DND-41 (cell line): ENCODE measurements at regions not wholly inside any gene's neighbourhood (a gene's known extent, or its start where the extent isn't known, plus 50 kb on each side); places are given as distances from the start of the nearest gene placed in this dataset.

Source experiments
- ATAC-seq: fragments of 200-7000 bp; cut with Tn5 transposase; 3 replicates; pipeline ENCODE4 v1.9.1; 2021; ENCODE audit warnings: low read depth; ENCODE audit not compliant: insufficient read depth
- DNase-seq: peaks from one replicate; pipeline ENCODE4 v3.0.0-alpha.2; 2020
- H2AFZ ChIP-seq: 2 replicates; pipeline ENCODE4 v1.6.0; 2012; ENCODE audit warnings: low read depth, low read length
- H3K27ac ChIP-seq: 2 replicates; pipeline ENCODE4 v1.5.1; 2012; ENCODE audit warnings: low read length, inconsistent platforms
- H3K27me3 ChIP-seq: fragments of 200-600 bp; sonication (generic); 2 replicates; pipeline ENCODE4 v1.6.0; 2012; ENCODE audit warnings: low read length, mild to moderate bottlenecking, inconsistent platforms; ENCODE audit not compliant: insufficient read depth, poor library complexity
- H3K36me3 ChIP-seq: 2 replicates; pipeline ENCODE4 v1.5.1; 2012; ENCODE audit warnings: low read length, inconsistent platforms; ENCODE audit not compliant: insufficient read depth
- H3K4me1 ChIP-seq: 2 replicates; pipeline ENCODE4 v1.5.1; 2012; ENCODE audit warnings: mild to moderate bottlenecking, low read length; ENCODE audit not compliant: insufficient read depth
- H3K4me2 ChIP-seq: 2 replicates; pipeline ENCODE4 v1.6.0; 2012; ENCODE audit warnings: mild to moderate bottlenecking, moderate library complexity, low read length, inconsistent platforms; ENCODE audit not compliant: insufficient read depth
- H3K4me3 ChIP-seq, 2 experiments: fragments of 200-600 bp in 1 of 2; shearing (Covaris generic) in 1 of 2; 2 replicates each; pipeline ENCODE4 v1.5.1; 2012 to 2016; ENCODE audit warnings: inconsistent platforms in 2 of 2, low read length in 2 of 2, mild to moderate bottlenecking in 2 of 2, low read depth in 1 of 2, moderate library complexity in 1 of 2
- H3K79me2 ChIP-seq: 2 replicates; pipeline ENCODE4 v1.6.0; 2012; ENCODE audit warnings: low read length, inconsistent platforms; ENCODE audit not compliant: insufficient read depth
- H3K9ac ChIP-seq: 2 replicates; pipeline ENCODE4 v1.6.0; 2012; ENCODE audit warnings: low read depth, mild to moderate bottlenecking, inconsistent platforms, low read length, moderate library complexity
- H3K9me3 ChIP-seq: 2 replicates; pipeline ENCODE4 v1.5.1; 2012; ENCODE audit warnings: low read length, moderate library complexity, mild to moderate bottlenecking, inconsistent platforms; ENCODE audit not compliant: insufficient read depth, severe bottlenecking
- H4K20me1 ChIP-seq: 2 replicates; pipeline ENCODE4 v1.6.0; 2012; ENCODE audit warnings: low read length; ENCODE audit not compliant: insufficient read depth
- CTCF ChIP-seq: IDR thresholded peaks from 2 replicates; pipeline ENCODE4 v1.5.1; 2012; ENCODE audit warnings: borderline replicate concordance, low read length, moderate library complexity, mild to moderate bottlenecking; ENCODE audit not compliant: poor library complexity, severe bottlenecking; ENCODE audit errors: extremely low read depth
- EZH2 ChIP-seq: IDR thresholded peaks from 3 replicates; pipeline ENCODE4 v1.6.1; 2012; ENCODE audit warnings: borderline replicate concordance, low read depth, mild to moderate bottlenecking, moderate library complexity, low read length, inconsistent platforms; ENCODE audit not compliant: severe bottlenecking

- no peak overlapping the region for H3K27ac ChIP-seq
- no peak overlapping the region for H3K4me2 ChIP-seq
- H2AFZ ChIP-seq: no peak overlapping the region
- DNase-seq (no peak), ATAC-seq (no peak)
- no peak overlapping the region for H3K4me3 ChIP-seq
- TF ChIP-seq EZH2: no peak
- no peak for TF ChIP-seq CTCF
- H3K9ac ChIP-seq: no peak overlapping the region
- no peaks in the 10 kb centered on the region for H3K36me3 ChIP-seq
- H4K20me1 ChIP-seq: no peaks in the 10 kb centered on the region
- H3K9me3 ChIP-seq: no peaks in the 10 kb centered on the region
- H3K4me1 ChIP-seq: no peaks in the 10 kb centered on the region
- peaks cover 17% of the 10 kb centered on the region for H3K27me3 ChIP-seq
- H3K79me2 ChIP-seq: no peaks in the 10 kb centered on the region
These were observed 63.4 kb upstream of the CCND2 start for GRCh38 chr12:4210183-4210582.

- DNase-seq: no peak
- Histone ChIP-seq H3K4me2 (no peak overlapping the region), H2AFZ (no peak overlapping the region), H3K4me3 (no peak overlapping the region), H3K27me3 (peaks cover 24% of the 10 kb centered on the region), H3K36me3 (no peaks in the 10 kb centered on the region), H3K27ac (no peak overlapping the region), H4K20me1 (no peaks in the 10 kb centered on the region), H3K79me2 (no peaks in the 10 kb centered on the region), H3K9ac (no peak overlapping the region), H3K9me3 (no peaks in the 10 kb centered on the region), H3K4me1 (no peaks in the 10 kb centered on the region)
- no peak for ATAC-seq
- TF ChIP-seq CTCF: no peak
- TF ChIP-seq EZH2: no peak
These were observed 67.1 kb upstream of the CCND2 start for GRCh38 chr12:4206470-4206869.

- Histone ChIP-seq H3K4me2 (no peak overlapping the region), H3K9me3 (no peaks in the 10 kb centered on the region), H3K27ac (no peak overlapping the region), H3K4me1 (no peaks in the 10 kb centered on the region), H4K20me1 (no peaks in the 10 kb centered on the region), H2AFZ (no peak overlapping the region), H3K79me2 (no peaks in the 10 kb centered on the region), H3K4me3 (no peak overlapping the region), H3K27me3 (peaks cover 18% of the 10 kb centered on the region), H3K9ac (no peak overlapping the region), H3K36me3 (no peaks in the 10 kb centered on the region)
- no peak for TF ChIP-seq EZH2
- no peak for TF ChIP-seq CTCF
- ATAC-seq (no peak), DNase-seq (no peak)
These were observed 69.7 kb upstream of the CCND2 start for GRCh38 chr12:4203772-4204376.
